GM23338 (cell line): ENCODE measurements at regions not wholly inside any gene's neighbourhood (a gene's known extent, or its start where the extent isn't known, plus 50 kb on each side); places are given as distances from the start of the nearest gene placed in this dataset.

Experiments used
- CREB1 ChIP-seq: fragments of 250-450 bp; sonication (Bioruptor Pico); IDR thresholded peaks from 2 replicates; pipeline ENCODE4 v1.5.0; 2020; ENCODE audit warnings: low read depth, mild to moderate bottlenecking, moderate library complexity
- REST ChIP-seq: IDR thresholded peaks from one replicate; pipeline ENCODE4 v1.6.1; 2018; ENCODE audit warnings: antibody characterized with exemption; ENCODE audit not compliant: unreplicated experiment
- ZNF462 ChIP-seq: fragments of 250-450 bp; sonication (Bioruptor Pico); IDR thresholded peaks from 2 replicates; pipeline ENCODE4 v1.5.0; 2020; ENCODE audit warnings: mild to moderate bottlenecking, moderate library complexity

GRCh38 chr1:93746021-93746812 is 64.6 kb upstream of the BCAR3 start (continued):
- TF ChIP-seq ZNF462 (CRISPR knock-in tag) = no peak
- TF ChIP-seq CREB1 (CRISPR knock-in tag) = no peak
- no peak for TF ChIP-seq REST
